ENCODE measurements at regions not wholly inside any gene's neighbourhood (a gene's known extent, or its start where the extent isn't known, plus 50 kb on each side); places are given as distances from the start of the nearest gene placed in this dataset.

DNA sequence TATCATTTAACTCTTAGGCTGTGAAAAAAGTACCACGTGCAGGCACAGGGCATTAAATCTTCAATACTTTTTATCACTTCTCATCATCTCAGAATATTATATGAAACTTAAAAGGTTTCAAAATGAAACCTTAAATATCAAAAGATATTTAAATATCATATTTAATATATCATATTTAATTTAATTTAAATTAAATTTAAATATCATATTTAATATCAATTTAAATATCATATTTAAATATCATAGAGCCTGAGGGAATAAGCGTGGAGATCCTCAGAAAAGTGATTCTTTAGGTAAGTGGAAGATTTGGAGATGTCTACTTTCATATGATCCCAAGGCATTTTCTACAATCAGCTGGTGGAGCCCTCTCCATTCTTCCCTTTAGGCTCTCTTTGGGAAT lies 716.6 kb downstream of the OTOL1 start:
- no peaks in the 10 kb centered on the region for H4K20me1 ChIP-seq (ENCODE audit: insufficient read depth, low read length)
- FAIRE-seq: no peak
- no peaks in the 10 kb centered on the region for H3K27me3 ChIP-seq (ENCODE audit: insufficient read depth, low read length)
- Mint-ChIP-seq H3K4me1 (ENCODE audit: low read depth, unreplicated experiment) (no peaks in the 10 kb centered on the region), H3K27me3 (ENCODE audit: low read depth, unreplicated experiment) (no peaks in the 10 kb centered on the region), H3K36me3 (ENCODE audit: low read depth, unreplicated experiment) (no peaks in the 10 kb centered on the region), H3K27ac (ENCODE audit: unreplicated experiment) (no peak overlapping the region), H3K4me3 (ENCODE audit: unreplicated experiment) (no peak overlapping the region), H3K9me3 (ENCODE audit: unreplicated experiment) (no peaks in the 10 kb centered on the region)
- no peak for DNase-seq (ENCODE audit: low read depth)
- H3K27ac ChIP-seq (ENCODE audit: low read depth, low read length): no peak overlapping the region
- no peak overlapping the region for H2AFZ ChIP-seq (ENCODE audit: low read depth, low read length)
- H3K36me3 ChIP-seq (ENCODE audit: insufficient read depth, low read length): no peaks in the 10 kb centered on the region
- H3K9me3 ChIP-seq (ENCODE audit: insufficient read depth, low read depth, low read length): no peaks in the 10 kb centered on the region
- no peak overlapping the region for H3K9ac ChIP-seq (ENCODE audit: low read length)
- no peaks in the 10 kb centered on the region for H3K79me2 ChIP-seq (ENCODE audit: insufficient read depth, low read length)
- TF ChIP-seq EZH2 (IDR thresholded peaks at IDR 0.05; ENCODE audit: insufficient read depth, low read length) (no peak), CTCF (IDR thresholded peaks at IDR 0.05; ENCODE audit: insufficient read depth, low read depth, low read length) (no peak)
- H3K4me2 ChIP-seq (ENCODE audit: low read length): no peak overlapping the region
- no peak overlapping the region for H3K4me3 ChIP-seq (ENCODE audit: insufficient read depth, low read depth, low read length)
- H3K4me1 ChIP-seq (ENCODE audit: insufficient read depth, low read length): no peaks in the 10 kb centered on the region

DNA sequence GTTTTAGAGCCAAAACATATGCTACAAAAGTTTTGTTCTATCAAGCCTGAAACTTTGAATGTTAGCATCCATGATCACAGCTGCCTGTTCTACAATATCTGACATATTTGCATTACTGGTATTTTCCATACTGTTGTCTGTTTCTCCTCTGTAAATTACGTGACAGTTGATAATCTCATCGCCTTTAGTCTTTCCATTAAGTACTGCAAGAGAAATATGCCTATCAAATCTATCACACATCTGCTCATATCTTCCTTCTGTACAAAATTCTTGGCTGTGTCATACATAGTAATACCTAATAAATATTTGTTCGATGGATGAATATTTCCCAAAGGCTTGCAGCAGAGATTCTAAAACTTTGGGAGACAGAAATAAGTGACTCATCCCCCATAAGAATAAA lies 717.3 kb downstream of the OTOL1 start:
- H3K36me3 Mint-ChIP-seq (ENCODE audit: low read depth, unreplicated experiment): no peaks in the 10 kb centered on the region
- FAIRE-seq: no peak

More for the DNA sequence above, 717.3 kb downstream of the OTOL1 start:
- Histone ChIP-seq H3K4me3 (ENCODE audit: insufficient read depth, low read depth, low read length) (no peak overlapping the region), H2AFZ (ENCODE audit: low read depth, low read length) (no peak overlapping the region), H3K4me2 (ENCODE audit: low read length) (no peak overlapping the region), H4K20me1 (ENCODE audit: insufficient read depth, low read length) (no peaks in the 10 kb centered on the region), H3K36me3 (ENCODE audit: insufficient read depth, low read length) (no peaks in the 10 kb centered on the region), H3K27ac (ENCODE audit: low read depth, low read length) (no peak overlapping the region), H3K9ac (ENCODE audit: low read length) (no peak overlapping the region), H3K4me1 (ENCODE audit: insufficient read depth, low read length) (no peaks in the 10 kb centered on the region), H3K27me3 (ENCODE audit: insufficient read depth, low read length) (no peaks in the 10 kb centered on the region), H3K9me3 (ENCODE audit: insufficient read depth, low read depth, low read length) (no peaks in the 10 kb centered on the region), H3K79me2 (ENCODE audit: insufficient read depth, low read length) (no peaks in the 10 kb centered on the region)
- Mint-ChIP-seq H3K27ac (ENCODE audit: unreplicated experiment) (no peak overlapping the region), H3K4me1 (ENCODE audit: low read depth, unreplicated experiment) (no peaks in the 10 kb centered on the region), H3K27me3 (ENCODE audit: low read depth, unreplicated experiment) (no peaks in the 10 kb centered on the region), H3K4me3 (ENCODE audit: unreplicated experiment) (no peak overlapping the region), H3K9me3 (ENCODE audit: unreplicated experiment) (no peaks in the 10 kb centered on the region)
- no peak for TF ChIP-seq EZH2 (IDR thresholded peaks at IDR 0.05; ENCODE audit: insufficient read depth, low read length)
- TF ChIP-seq CTCF (IDR thresholded peaks at IDR 0.05; ENCODE audit: insufficient read depth, low read depth, low read length): no peak
- DNase-seq (ENCODE audit: low read depth): no peak
